HG03097 (cell line): ENCODE measurements at regions not wholly inside any gene's neighbourhood (a gene's known extent, or its start where the extent isn't known, plus 50 kb on each side); places are given as distances from the start of the nearest gene placed in this dataset.

Source experiments
- ATAC-seq: cut with Tn5 transposase; IDR thresholded peaks from one replicate; pipeline ENCODE4 v1.9.1; 2021; ENCODE audit not compliant: unreplicated experiment, low FRiP score

DNA sequence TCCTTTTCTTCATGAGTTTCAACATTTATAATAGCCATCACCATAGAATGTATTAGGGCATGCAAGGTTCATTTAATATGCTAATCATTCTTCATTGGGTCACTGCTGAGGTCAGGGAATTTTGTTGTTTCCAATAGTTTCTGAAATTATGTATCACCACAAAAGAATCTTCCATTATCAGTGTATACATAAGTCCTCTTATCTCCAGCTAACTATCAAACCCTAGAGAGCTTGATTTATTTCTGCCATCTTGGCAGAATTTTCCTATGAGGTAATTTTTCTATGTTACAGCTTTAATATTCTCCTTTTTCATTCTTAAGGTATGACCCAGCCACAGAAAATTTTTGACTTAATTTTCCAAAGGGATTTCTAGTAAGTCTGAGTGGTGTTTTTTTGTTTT is 415.0 kb upstream of the SLITRK1 start:
- ATAC-seq = no peak

DNA sequence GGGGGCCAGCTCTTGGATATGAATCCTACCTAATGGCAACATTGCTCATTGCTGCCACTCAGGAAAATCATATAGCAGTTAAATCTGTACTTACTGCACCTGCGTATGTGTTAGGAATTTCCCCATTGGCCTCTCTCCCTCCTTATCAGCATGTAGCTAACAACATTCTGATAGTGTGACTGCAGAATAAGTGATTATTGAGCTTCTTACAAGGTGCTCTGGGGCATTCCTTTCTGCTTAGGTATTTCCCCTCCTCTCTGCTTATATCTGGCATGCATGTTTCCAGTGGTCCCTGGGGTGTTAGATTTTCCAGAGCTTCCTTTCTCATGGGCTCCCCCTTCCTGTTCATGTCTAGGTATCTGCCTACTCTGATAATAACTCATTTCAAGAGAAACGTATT is 414.1 kb upstream of the SLITRK1 start:
- ATAC-seq = no peak

DNA sequence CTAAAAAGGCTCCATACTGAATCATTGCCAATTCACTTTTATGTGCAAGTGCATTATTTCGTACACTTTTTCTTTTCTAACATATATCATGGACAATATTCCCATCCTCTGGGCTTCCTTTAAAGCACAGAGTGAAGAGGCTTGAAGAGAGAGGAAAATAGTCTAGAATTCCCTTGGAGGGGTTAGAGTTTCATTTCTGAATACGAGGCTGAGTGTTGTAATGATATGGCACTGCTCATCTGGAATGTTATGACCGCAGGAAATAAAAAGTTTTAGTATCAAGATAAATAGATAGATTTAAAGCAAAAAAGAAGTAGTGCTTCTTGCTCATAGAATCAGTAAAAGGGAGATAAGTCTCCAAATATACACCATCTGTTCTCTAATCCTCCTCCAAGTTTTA is 412.3 kb upstream of the SLITRK1 start:
- no peak for ATAC-seq

DNA sequence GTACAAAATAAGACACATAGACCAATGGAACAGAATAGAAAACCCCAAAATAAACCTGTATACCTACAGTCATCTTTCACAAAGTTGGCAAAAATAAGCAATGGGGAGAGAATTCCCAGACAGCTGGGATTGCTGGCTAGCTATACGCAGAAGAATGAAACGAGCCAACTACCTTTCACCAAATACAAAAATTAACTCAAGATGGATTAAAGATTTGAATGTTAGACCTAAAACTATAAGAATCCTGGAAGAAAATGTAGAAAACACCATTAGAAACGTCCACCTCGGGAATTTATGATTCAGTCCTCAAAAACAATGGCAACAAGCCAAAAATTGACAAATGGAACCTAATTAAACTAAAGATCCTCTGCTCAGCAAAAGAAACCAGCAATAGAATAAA is 408.1 kb upstream of the SLITRK1 start:
- ATAC-seq = no peak

DNA sequence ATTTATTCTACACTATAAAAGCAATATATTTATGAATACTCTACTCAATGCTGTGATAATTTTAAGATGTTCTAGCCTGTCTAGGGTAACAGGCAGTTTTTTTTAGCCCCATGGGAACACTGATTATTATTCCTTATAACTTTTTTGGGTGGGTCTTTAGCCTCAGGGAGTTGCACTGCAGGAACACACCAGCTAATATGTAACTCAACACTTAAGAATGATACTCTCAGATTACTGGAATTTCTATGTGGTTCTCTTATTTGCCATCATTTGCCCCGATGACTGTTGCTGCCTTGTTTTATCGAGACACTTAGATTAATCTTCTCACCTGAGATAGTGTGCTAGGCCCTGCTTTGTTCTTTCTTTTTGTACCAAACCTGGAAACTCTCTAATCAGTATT is 396.9 kb upstream of the SLITRK1 start:
- ATAC-seq = no peak

DNA sequence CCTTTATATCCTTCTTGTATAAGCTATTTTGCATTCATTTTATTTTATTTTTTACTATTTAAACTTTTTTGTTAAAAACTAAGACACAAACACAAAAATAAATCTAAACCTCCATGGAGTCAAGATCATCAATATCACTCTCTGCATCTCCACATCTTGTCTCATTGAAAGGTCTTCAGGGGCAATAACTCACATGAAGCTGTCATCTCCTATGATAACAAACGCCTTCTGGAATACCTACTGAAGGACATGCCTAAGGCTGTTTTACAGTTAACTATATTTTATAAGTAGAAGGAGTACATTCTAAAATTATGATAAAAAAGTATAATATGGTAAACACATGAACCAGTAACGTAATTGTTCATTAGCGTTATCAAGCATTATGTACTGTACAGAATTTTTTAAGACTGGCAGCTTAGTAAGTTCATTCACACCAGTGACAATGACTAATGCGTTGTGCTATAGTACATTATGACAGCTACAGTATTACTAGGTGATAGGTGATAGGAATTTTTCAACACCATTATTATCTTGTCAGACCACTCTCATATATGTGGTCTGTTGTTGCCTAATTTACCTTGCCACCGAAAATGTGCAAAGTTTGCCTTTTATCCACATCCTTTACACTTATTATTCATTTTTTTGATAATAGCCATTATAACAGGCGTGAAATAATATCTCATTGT is 390.7 kb upstream of the SLITRK1 start:
- ATAC-seq = no peak

DNA sequence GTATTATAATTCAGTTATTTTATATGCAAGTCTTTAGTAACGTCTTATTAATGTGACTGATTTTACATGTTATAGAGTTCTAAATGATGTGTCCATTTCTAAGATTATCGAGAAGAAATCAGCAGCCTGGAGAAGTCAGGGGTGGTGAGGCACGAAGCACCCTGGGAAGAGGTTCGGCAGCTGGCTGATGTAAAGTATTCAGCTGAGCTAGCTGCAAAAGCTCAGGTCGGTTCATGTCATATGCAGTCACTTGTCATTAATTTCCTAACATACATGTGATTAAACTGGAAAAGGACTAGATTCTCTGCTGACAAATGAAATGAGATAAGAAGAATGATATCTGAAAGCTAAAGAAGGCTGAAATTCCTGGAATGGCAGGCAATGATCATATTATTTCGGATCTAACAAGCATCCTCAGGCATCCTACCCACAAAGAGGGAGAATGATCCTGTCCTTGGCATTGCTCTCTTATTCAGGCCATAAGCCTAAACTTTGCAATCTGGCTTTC is 383.0 kb upstream of the SLITRK1 start:
- ATAC-seq = no peak

DNA sequence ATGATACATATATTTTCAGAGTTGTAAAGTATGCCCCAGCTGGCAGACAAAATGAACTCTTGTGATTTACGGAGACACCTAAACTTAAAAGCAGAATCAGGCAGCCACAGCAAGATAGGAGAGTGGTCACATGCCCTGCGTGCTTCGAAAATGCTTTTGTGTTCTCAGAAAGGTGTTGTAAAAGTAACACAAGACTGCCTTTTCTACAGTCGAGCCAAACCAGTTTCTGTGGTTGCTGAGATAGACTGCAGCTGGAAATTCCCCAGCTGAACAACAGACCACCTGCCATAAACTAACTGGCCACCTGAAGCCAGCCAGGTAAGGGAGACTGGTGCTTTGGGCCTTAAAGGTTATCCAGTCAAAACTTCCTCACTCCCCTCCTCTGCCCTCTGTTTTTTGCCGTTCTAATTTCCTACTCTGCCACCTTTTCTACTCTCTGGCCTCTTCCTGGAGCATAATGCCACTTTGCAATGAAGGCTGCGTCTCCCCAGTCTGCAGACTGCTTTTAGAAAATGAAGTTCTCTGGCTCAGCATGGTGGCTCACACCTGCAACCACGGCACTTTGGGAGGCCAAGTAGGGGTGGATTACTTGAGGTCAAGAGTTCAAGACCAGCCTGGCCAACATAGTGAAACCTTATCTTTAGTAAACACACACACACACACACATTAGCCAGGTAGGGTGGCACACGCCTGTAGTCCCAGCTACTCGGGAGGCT is 381.2 kb upstream of the SLITRK1 start:
- no peak for ATAC-seq

DNA sequence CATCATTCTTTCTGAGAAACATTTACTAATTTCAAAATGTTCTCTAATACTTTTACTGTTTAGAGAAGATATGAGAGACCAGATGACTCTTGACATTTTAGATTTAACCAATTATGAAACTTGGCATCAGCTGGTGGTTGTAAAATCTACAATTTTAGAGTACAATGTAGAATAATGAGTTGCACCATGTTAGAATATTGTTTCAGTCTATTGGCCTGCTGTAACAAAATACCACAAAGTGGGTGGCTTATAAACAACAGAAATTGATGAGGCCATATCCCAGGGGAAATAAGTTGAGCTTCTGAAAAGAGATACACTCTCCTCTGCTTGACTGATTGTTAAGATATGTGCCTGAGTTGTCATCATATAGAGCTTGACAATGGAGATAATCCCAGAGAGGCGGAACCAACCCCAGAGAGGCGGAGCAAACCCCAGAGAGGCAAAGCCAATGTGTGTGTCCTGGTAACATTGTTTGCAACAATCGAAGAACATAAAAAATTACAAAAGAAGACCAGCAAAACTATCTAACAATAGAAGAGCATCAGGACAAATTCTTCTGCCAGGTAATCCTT is 373.0 kb upstream of the SLITRK1 start:
- ATAC-seq = no peak

DNA sequence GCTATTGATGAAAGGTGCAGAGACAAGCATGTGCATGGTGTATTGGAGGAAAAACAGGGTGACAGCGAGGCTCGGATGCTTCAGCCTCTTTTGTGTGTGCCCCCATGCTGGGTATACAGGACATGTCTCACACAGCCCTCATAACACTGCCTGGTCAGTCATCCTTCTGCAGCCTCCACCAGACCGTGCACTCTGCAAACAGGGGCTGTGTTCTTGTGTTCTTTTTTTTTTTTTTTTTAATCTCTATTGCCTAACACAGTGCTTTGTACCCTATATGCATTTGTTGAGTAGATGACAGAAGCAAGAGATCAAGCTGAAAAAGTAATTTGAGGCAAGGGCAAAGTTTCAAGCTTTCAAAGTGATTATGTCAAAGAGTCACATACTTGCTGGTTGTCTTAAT is 367.2 kb upstream of the SLITRK1 start:
- ATAC-seq = no peak

DNA sequence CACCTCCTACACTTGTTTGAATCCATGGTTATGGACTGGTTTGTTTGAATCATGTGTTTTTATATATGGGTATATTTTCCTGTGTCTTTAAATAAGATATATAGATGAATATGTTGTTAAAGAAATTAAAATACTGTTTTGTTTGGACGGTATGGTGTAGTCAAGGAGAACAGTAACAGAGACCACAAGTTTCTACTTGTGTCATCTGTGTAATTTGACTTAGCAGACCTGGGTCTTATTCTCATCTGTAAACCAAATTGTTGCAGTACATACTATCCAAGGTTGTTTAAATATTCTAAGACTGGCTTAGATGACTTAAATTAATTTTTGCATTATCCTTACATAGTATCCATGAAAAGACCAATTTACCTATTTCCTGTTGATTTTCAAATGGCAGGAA is 361.1 kb upstream of the SLITRK1 start:
- ATAC-seq = no peak

DNA sequence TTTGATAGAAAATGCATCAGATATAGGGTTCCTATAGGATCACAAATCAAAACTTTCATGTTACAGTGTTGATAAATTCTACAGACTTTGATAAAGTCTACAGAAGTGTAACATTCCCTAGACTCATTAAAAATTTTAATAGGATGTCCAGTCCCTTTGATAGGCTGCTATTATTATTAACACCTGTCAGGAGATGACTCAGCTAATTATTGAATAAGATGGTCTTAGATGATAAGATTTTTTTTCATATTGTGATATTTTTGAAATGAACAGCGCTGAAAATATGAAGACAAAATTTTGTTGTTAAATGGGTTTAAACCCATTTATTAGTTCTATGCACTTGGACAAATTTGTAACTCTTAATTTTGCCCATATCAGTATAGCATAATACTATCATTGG is 356.8 kb upstream of the SLITRK1 start:
- ATAC-seq = no peak

DNA sequence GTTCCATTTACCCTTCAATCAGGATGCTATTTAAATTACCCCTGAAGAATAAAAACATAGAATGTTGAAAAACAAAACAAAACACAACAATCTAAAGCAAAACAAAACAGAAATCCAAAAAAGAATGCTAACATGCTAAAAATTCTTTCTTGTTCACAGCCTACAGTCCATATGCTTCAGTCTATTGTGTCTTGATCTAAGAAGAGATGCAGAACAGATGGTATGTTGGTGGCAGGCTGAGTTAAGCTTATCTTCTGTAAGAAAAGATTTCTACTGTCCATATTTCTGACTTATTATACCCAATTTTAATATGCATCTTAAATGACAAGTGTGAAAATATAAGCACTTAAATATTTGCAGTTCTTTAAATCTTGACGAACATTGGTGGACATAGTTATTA is 356.1 kb upstream of the SLITRK1 start:
- ATAC-seq = no peak

DNA sequence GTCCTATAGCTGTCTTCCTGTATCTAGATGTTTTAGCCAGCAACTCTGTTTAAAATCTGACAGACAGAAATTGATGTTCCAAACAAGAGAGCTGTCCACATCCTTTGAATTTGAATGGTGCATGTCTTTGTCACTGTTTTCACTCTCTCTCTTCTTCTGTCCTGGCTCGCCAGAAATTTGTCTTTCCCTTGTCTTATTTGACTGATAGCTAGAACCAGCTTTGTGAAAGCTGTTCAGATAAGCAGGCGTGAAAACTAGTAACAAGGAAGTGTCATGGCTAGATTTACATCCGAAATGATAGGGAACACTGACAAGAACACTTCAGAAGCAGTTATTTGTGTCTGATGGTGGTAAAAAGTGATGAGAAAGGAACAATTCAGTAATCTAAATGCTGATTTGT is 354.9 kb upstream of the SLITRK1 start:
- ATAC-seq = no peak

DNA sequence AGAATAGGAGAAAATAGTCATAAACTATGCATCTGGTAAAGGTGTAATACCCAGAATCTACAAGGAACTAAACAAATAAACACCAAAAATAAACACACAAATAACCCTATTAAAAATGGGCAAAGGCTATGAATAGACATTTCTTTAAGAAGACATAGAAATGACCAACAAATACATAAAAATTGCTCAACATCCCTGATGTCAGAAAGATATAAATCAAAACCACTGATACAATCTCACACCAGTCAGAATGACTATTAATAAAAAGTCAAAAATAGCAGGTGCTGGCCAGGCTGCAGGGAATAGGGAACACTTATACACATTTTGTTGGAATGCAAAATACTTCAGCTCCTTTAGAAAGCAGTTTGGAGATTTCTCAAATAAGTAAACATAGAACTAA is 352.1 kb upstream of the SLITRK1 start:
- no peak for ATAC-seq

DNA sequence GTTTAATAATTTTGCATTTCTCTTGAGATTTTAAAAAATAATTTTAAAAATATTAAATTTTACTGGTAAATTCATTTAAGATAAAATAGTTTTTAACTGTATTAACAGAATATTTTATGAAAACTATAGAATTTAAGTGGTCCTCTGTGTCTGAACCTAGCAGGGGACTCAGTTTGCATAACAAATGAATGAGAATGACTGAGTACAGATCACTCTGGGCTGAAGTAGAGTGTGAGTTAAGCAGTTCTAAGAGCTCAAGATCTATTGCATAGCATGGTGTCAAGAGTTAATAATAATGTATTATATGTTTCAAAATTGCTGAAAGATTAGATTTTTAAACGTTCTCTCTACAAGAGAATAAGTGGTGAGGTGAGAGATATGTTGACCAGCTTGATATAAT is 348.3 kb upstream of the SLITRK1 start:
- ATAC-seq = no peak

DNA sequence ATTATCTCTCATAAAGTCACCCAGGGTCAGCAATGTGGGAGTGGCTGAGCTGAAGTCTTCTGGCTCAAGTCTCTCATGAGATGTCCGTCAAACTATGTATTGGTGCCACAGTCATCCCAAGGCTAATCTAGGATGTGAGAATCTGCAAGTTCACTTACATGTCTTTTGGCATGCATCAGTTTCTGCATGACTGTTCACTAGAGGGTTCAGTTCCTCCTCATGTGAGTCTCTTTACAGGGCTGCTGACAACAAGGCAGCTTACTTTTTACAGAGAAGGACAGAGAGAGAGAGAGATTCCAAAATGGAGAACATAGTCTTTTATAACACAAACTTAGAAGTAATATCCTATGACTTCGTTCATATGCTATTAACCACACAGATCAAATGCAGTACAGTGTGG is 328.8 kb upstream of the SLITRK1 start:
- ATAC-seq = no peak

DNA sequence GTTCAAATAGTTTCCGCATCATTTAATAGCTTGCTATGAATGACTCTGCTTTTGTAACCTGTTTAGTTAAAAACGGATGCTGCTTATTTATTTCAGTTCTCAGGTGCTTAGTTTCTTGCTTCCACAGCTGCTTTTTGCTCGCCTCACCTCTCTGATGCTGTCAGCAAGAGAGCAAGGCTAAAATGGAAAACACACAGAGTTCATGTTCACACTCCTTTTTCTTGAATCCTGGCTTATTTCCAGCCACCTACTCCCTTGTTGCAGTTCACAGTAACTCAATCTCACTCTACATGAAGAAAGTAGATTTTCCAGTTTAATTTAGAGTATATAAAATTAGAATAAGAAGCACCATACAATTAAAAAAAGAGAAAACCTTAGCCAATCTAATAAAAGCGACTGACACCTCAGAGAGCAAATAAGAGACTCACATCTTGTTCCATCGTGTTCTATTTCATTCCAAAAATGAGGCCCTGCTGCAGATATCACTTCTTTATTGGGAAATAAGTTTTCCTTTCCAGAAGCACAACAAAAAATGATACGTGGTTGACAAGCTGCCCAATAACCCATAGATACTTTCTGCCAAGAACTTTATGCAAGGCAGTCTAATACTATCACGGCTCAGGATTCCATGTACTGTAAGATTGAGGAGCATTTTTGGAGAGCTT is 326.1 kb upstream of the SLITRK1 start:
- no peak for ATAC-seq

DNA sequence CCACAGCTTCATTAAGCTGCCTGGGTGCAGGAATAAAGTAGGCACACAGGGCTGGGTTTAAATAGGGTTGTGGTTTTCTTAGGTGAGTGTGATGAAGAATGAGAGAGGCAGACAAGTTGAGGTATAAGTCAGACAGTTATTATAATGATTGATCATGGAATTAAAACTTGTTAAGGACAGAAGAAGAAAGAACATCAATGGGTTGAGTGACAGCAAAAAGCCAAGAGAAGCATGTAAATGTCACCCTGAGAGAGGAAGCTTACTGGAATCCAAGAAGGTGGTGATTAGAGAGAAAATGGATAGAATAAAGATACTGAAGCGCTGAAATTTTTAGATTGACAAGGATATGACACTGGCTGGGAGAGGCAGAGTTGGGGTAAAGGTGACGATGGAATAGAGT is 325.2 kb upstream of the SLITRK1 start:
- ATAC-seq = no peak

DNA sequence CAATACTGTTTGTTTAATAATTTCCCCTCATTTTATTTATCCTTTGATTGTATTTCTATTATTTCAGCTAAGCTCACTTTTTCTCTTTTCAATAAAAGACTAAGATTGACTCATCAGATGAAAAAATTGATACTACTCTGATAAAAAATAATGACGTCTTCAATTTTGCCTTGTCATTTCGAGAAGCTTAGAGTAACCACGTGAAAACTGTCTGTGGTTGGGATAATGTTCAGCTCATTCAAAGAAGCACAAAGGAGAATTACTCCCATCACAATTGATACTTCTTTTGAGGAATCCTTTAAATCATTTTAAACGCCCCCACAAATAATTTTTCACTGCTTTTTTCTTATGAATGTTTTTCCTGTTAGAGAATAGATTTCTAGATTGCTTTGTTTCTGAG is 318.7 kb upstream of the SLITRK1 start:
- ATAC-seq = no peak

DNA sequence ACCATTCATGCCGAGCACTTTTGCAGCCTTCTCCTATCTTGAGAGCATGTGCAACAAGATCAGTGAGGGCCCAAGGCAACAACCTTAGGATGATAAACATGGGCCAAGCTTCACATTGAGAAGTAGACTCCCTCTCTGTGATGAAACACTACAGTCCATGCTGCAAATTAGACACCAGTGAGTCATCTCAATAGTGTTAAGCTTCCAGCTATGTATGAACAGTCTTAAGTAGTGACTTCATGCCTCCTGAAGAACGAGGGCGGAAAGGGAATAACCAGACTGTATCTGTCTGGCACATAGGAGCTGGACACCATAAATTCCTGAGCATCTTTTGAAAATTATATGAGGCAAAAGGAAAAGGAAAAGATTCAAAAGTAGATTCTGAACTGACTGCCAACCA is 309.9 kb upstream of the SLITRK1 start:
- no peak for ATAC-seq

DNA sequence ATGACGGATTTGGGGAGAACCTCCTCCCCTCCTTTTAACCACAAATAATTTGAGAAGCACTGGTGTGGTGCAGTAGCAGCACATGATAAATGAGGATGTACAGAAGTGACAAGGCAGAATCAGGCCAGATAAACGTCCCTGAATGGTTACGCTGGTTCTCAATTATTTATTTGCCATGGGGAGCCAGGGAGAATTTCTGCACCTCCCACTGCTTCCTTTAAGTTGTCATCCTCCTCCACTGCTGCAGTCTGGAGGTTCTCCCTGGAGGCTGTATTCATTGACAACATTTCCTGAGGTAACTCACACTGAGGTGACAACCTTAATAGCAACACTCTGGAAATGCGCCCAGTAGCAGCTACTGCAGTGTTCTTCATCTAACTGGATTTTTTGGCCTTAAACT is 308.9 kb upstream of the SLITRK1 start:
- no peak for ATAC-seq
